Endothelial cell of umbilical vein (primary cell): ENCODE measurements at regions not wholly inside any gene's neighbourhood (a gene's known extent, or its start where the extent isn't known, plus 50 kb on each side); places are given as distances from the start of the nearest gene placed in this dataset.

Experiments used
- BruUV-seq: library from RNA; stranded (reverse); fragments of 400-500 nt; replicated peaks from 2 replicates; lab custom pipeline; 2021; lab: Mats Ljungman, UMichigan
- CTCF ChIA-PET: fragments of 300-600, 350-600 bp; sonication (Branson Sonifier 250); formaldehyde crosslinking; loops from one replicate; lab custom pipeline; 2021; ENCODE audit warnings: antibody characterized with exemption, inconsistent platforms; lab: Charles Lee
- POLR2A ChIA-PET: fragments of 300-600, 350-600 bp; sonication (Branson Sonifier 250); formaldehyde crosslinking; loops from one replicate; lab custom pipeline; 2021; ENCODE audit warnings: antibody characterized with exemption, inconsistent platforms; lab: Charles Lee
- DNase-seq: peaks from one replicate; pipeline ENCODE4 v3.0.0-alpha.2; 2011; ENCODE audit warnings: low read depth, low spot score
- FAIRE-seq: peaks from 2 replicates; lab custom pipeline; 2011; peaks lifted over from hg19 to GRCh38; lab: Jason Lieb, UNC
- H2AFZ ChIP-seq: 2 replicates; pipeline ENCODE4 v1.6.0; 2012; ENCODE audit warnings: low read depth, low read length, control low read depth, inconsistent platforms
- H3K27ac ChIP-seq: 2 replicates; pipeline ENCODE4 v1.5.1; 2011; ENCODE audit warnings: low read depth, mild to moderate bottlenecking, control low read depth, low read length, moderate library complexity; ENCODE audit not compliant: insufficient read depth
- H3K27me3 ChIP-seq, 2 experiments: 2 replicates each; pipeline versions ENCODE4 v1.6.0 to v1.6.1; 2011; ENCODE audit warnings: low read length in 2 of 2, mixed read lengths in 1 of 2; ENCODE audit not compliant: control insufficient read depth in 2 of 2, insufficient read depth in 2 of 2
- H3K36me3 ChIP-seq, 2 experiments: 2 replicates in 1 of 2; 3 replicates in 1 of 2; pipeline ENCODE4 v1.5.1; 2011; ENCODE audit warnings: low read length in 2 of 2, mild to moderate bottlenecking in 1 of 2, moderate library complexity in 1 of 2; ENCODE audit not compliant: control insufficient read depth in 2 of 2, insufficient read depth in 2 of 2; ENCODE audit errors: extremely low read depth in 1 of 2
- H3K4me1 ChIP-seq: 3 replicates; pipeline ENCODE4 v1.5.1; 2011; ENCODE audit warnings: mild to moderate bottlenecking, low read length; ENCODE audit not compliant: control insufficient read depth, insufficient read depth; ENCODE audit errors: extremely low read depth
- H3K4me2 ChIP-seq: 2 replicates; pipeline ENCODE4 v1.6.1; 2011; ENCODE audit warnings: low read length, control low read depth, mixed read lengths; ENCODE audit not compliant: insufficient read depth
- H3K4me3 ChIP-seq, 3 experiments: fragments of 200-600 bp in 1 of 3; sonication (generic), shearing (Covaris generic) in 1 of 3; replicated peaks in 1 of 3; 2 replicates each; pipeline ENCODE4 v1.5.1; 2011 to 2016; ENCODE audit warnings: control low read depth in 3 of 3, low read length in 3 of 3, mild to moderate bottlenecking in 2 of 3, inconsistent platforms in 1 of 3, low read depth in 1 of 3, moderate library complexity in 1 of 3; ENCODE audit not compliant: insufficient read depth in 1 of 3
- H3K79me2 ChIP-seq: 2 replicates; pipeline ENCODE4 v1.6.0; 2012; ENCODE audit warnings: low read length, inconsistent platforms; ENCODE audit not compliant: control insufficient read depth, insufficient read depth
- H3K9ac ChIP-seq: replicated peaks from 2 replicates; pipeline ENCODE3; 2011; ENCODE audit warnings: low read length, control low read depth; ENCODE audit not compliant: insufficient read depth; ENCODE audit errors: extremely low read depth
- H3K9me1 ChIP-seq: replicated peaks from 3 replicates; pipeline ENCODE4 v1.6.0; 2011; ENCODE audit warnings: mild to moderate bottlenecking, low read length; ENCODE audit not compliant: control insufficient read depth, insufficient read depth; ENCODE audit errors: extremely low read depth
- H3K9me3 ChIP-seq: replicated peaks from 2 replicates; pipeline ENCODE4 v1.5.1; 2012; ENCODE audit warnings: low read length, inconsistent platforms; ENCODE audit not compliant: control insufficient read depth, insufficient read depth
- H4K20me1 ChIP-seq: replicated peaks from 2 replicates; pipeline ENCODE3; 2011; ENCODE audit warnings: mild to moderate bottlenecking, low read length; ENCODE audit not compliant: control insufficient read depth, insufficient read depth; ENCODE audit errors: extremely low read depth
- CTCF ChIP-seq, 2 donors: IDR thresholded peaks; 1 replicate in 1 of 2; 2 replicates in 1 of 2; pipeline ENCODE4 v1.5.1; 2011; ENCODE audit warnings: low read length in 2 of 2, mild to moderate bottlenecking in 2 of 2, moderate library complexity in 2 of 2, control low read depth in 1 of 2, inconsistent platforms in 1 of 2, low read depth in 1 of 2; ENCODE audit not compliant: insufficient read depth in 1 of 2; ENCODE audit errors: extremely low read depth in 1 of 2
- EZH2 ChIP-seq: IDR thresholded peaks from 2 replicates; pipeline ENCODE4 v1.6.1; 2012; ENCODE audit warnings: borderline replicate concordance, low read depth, mild to moderate bottlenecking, moderate library complexity, low read length, inconsistent platforms; ENCODE audit not compliant: severe bottlenecking
- FOS ChIP-seq: IDR thresholded peaks from 2 replicates; pipeline ENCODE4 v1.6.1; 2011; ENCODE audit warnings: mild to moderate bottlenecking, low read length, moderate library complexity, borderline replicate concordance; ENCODE audit not compliant: insufficient read depth
- GATA2 ChIP-seq: IDR thresholded peaks from 2 replicates; pipeline ENCODE4 v1.7.0; 2011; ENCODE audit warnings: low read depth, mild to moderate bottlenecking, moderate library complexity, mixed read lengths, low read length; ENCODE audit not compliant: insufficient read length, insufficient read depth
- JUN ChIP-seq: IDR thresholded peaks from 2 replicates; pipeline ENCODE4 v1.6.1; 2011; ENCODE audit warnings: borderline replicate concordance, low read depth; ENCODE audit not compliant: insufficient read length, insufficient read depth
- MAX ChIP-seq: IDR thresholded peaks from 2 replicates; pipeline ENCODE4 v1.6.1; 2011; ENCODE audit not compliant: insufficient read depth, insufficient read length
- MYC ChIP-seq: IDR thresholded peaks from one replicate; pipeline ENCODE4 v1.6.1; 2011; ENCODE audit warnings: mild to moderate bottlenecking, low read depth, low read length
- POLR2A ChIP-seq: IDR thresholded peaks from 2 replicates; pipeline ENCODE4 v1.6.1; 2012; ENCODE audit warnings: low read depth, mild to moderate bottlenecking, control low read depth, low read length
- POLR2AphosphoS5 ChIP-seq: IDR thresholded peaks from 2 replicates; pipeline ENCODE4 v1.6.1; 2012; ENCODE audit warnings: low read depth, mild to moderate bottlenecking, control low read depth, low read length, moderate library complexity; ENCODE audit not compliant: insufficient read depth
- dilution Hi-C: fragments of 300-500 bp; cut with MboI; formaldehyde crosslinking; loops from one replicate; pipeline ENCODE4 v1.15.0; 2019; ENCODE audit warnings: low sequenced_read_pairs; ENCODE audit not compliant: extremely low pct_ligation_motif_present
- intact Hi-C: fragments of 100-400 bp; cut with micrococcal nuclease; formaldehyde crosslinking; loops from one replicate; pipeline ENCODE4 v1.10.0; 2022

DNA sequence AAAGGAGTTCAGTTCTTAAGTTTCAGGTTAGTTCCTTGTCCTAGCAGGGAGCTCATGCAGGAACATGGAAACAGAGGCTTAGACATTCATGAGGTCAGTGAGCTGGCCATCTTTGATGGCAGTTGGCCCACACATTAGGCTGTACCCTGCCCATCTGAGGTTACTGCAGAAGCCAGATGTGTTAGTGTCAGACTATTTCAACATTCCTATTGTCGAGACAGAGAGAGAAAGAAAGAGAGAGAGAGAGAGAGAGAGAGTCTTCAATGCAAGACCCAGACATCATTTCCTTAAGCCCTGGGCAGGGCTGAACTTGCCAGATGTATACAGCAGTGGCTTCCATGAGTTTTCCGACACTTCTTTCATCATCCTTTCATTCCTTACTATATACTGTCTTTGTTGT, 91.3 kb downstream of the PPP1R2C start:
- Histone ChIP-seq H3K79me2 (no peaks in the 10 kb centered on the region), H3K9me1 (no peaks in the 10 kb centered on the region), H3K4me1 (no peaks in the 10 kb centered on the region), H3K4me3 (no peak overlapping the region), H3K9me3 (no peaks in the 10 kb centered on the region), H3K36me3 (no peaks in the 10 kb centered on the region), H3K4me2 (no peak overlapping the region), H3K9ac (no peak overlapping the region), H4K20me1 (no peaks in the 10 kb centered on the region), H3K27ac (no peak overlapping the region), H2AFZ (no peak overlapping the region), H3K27me3 (no peaks in the 10 kb centered on the region)
- no peak for FAIRE-seq
- dilution Hi-C loops (no loop called here), intact Hi-C loops (no loop called here)
- ChIA-PET POLR2A (no interaction called here), CTCF (no interaction called here)
- TF ChIP-seq JUN (no peak), CTCF (IDR thresholded peaks at IDR 0.05; ENCODE audit: extremely low read depth in 1 of 2, insufficient read depth in 1 of 2, low read depth in 1 of 2, low read length in 2 of 2) (no peak), POLR2A (no peak), MAX (no peak), EZH2 (no peak), POLR2AphosphoS5 (no peak), GATA2 (no peak), FOS (no peak), MYC (no peak)
- no peak for DNase-seq
- BruUV-seq = no TSS peak
